PC-3 (cell line): ENCODE measurements at regions not wholly inside any gene's neighbourhood (a gene's known extent, or its start where the extent isn't known, plus 50 kb on each side); places are given as distances from the start of the nearest gene placed in this dataset.

Experiments used
- EZH2 ChIP-seq: fragments of 300-600 bp; sonication (generic); IDR thresholded peaks from one replicate; pipeline ENCODE4 v1.6.1; 2017; ENCODE audit warnings: antibody characterized with exemption, mild to moderate bottlenecking, low read length; ENCODE audit not compliant: unreplicated experiment
- TF ChIP-seq, protein P1 (sequence below): fragments of 300-600 bp; sonication (generic); conservative IDR thresholded peaks from 2 replicates; pipeline ENCODE4 v1.5.1; 2017; ENCODE audit warnings: antibody characterized with exemption, low read depth, mild to moderate bottlenecking, low read length

DNA sequence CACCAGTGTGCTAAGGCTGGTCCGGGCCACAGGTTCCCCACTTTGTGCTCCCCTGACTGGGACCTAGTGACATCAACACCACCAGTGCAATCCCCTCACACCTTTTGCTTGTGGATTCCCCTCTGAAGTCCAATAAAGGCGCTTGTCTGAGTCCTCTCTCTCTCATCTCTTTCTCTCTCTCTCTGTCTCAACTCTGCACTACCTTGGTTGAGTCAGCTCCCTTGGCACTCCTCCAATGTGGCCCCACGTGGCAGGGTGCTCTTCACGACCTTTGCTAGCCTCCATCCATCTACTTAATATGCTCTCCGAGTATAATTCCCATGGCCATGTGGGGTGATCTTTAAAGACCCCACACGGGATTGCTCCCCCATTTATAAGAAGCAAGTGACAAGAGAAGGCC lies 385.0 kb downstream of the CD83 start:
- TF ChIP-seq, protein P1, sequence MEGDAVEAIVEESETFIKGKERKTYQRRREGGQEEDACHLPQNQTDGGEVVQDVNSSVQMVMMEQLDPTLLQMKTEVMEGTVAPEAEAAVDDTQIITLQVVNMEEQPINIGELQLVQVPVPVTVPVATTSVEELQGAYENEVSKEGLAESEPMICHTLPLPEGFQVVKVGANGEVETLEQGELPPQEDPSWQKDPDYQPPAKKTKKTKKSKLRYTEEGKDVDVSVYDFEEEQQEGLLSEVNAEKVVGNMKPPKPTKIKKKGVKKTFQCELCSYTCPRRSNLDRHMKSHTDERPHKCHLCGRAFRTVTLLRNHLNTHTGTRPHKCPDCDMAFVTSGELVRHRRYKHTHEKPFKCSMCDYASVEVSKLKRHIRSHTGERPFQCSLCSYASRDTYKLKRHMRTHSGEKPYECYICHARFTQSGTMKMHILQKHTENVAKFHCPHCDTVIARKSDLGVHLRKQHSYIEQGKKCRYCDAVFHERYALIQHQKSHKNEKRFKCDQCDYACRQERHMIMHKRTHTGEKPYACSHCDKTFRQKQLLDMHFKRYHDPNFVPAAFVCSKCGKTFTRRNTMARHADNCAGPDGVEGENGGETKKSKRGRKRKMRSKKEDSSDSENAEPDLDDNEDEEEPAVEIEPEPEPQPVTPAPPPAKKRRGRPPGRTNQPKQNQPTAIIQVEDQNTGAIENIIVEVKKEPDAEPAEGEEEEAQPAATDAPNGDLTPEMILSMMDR = no peak
- TF ChIP-seq EZH2 = no peak
